HS-27A (cell line): ENCODE measurements at regions not wholly inside any gene's neighbourhood (a gene's known extent, or its start where the extent isn't known, plus 50 kb on each side); places are given as distances from the start of the nearest gene placed in this dataset.

Source experiments
- DNase-seq: peaks from one replicate; pipeline ENCODE4 v3.0.0-alpha.2; 2012; ENCODE audit warnings: low read depth, missing footprints

GRCh38 chr16:54568906-54569807 lies 282.6 kb upstream of the IRX3 start:
- no peak for DNase-seq

GRCh38 chr16:54564841-54565240 lies 278.3 kb upstream of the IRX3 start:
- no peak for DNase-seq

- DNase-seq, result no peak
Measured at GRCh38 chr16:54554581-54554980, 268.0 kb upstream of the IRX3 start.

- no peak for DNase-seq
Measured at GRCh38 chr16:54548281-54548680, 261.7 kb upstream of the IRX3 start.

- no peak for DNase-seq
Measured at GRCh38 chr16:54547052-54547451, 260.5 kb upstream of the IRX3 start.

- DNase-seq, result no peak
Measured at GRCh38 chr16:54546521-54546920, 259.9 kb upstream of the IRX3 start.

- DNase-seq, result no peak
Measured at GRCh38 chr16:54545854-54546511, 259.4 kb upstream of the IRX3 start.

GRCh38 chr16:54544553-54545180 lies 258.1 kb upstream of the IRX3 start:
- DNase-seq, result no peak

- no peak for DNase-seq
Measured at GRCh38 chr16:54542805-54543505, 256.4 kb upstream of the IRX3 start.

- DNase-seq, result no peak
Measured at GRCh38 chr16:54540525-54541180, 254.1 kb upstream of the IRX3 start.

- no peak for DNase-seq
Measured at GRCh38 chr16:54538276-54538675, 251.7 kb upstream of the IRX3 start.

- DNase-seq, result no peak
Measured at GRCh38 chr16:54533856-54534490, 247.4 kb upstream of the IRX3 start.

- no peak for DNase-seq
Measured at GRCh38 chr16:54526916-54527315, 240.3 kb upstream of the IRX3 start.

- DNase-seq, result no peak
Measured at GRCh38 chr16:54526087-54526486, 239.5 kb upstream of the IRX3 start.

- no peak for DNase-seq
Measured at GRCh38 chr16:54525104-54525503, 238.5 kb upstream of the IRX3 start.

GRCh38 chr16:54522584-54522983 lies 236.0 kb upstream of the IRX3 start:
- DNase-seq, result no peak

GRCh38 chr16:54521327-54521726 lies 234.7 kb upstream of the IRX3 start:
- no peak for DNase-seq

- DNase-seq, result no peak
Measured at GRCh38 chr16:54519161-54519695, 232.6 kb upstream of the IRX3 start.

GRCh38 chr16:54517181-54517580 lies 230.6 kb upstream of the IRX3 start:
- no peak for DNase-seq

GRCh38 chr16:54512467-54512995 lies 225.9 kb upstream of the IRX3 start:
- no peak for DNase-seq

GRCh38 chr16:54511222-54511731 lies 224.7 kb upstream of the IRX3 start:
- no peak for DNase-seq
